Astrocyte of the spinal cord (primary cell): ENCODE measurements at regions not wholly inside any gene's neighbourhood (a gene's known extent, or its start where the extent isn't known, plus 50 kb on each side); places are given as distances from the start of the nearest gene placed in this dataset.

Experiments
- DNase-seq: peaks from one replicate; pipeline ENCODE4 v3.0.0; 2011; ENCODE audit warnings: low read depth, low spot score
- H3K4me3 ChIP-seq: 2 replicates; pipeline ENCODE4 v1.5.1; 2011; ENCODE audit warnings: low read depth, mild to moderate bottlenecking, low read length, moderate library complexity
- CTCF ChIP-seq: IDR thresholded peaks from 2 replicates; pipeline ENCODE4 v1.5.1; 2012; ENCODE audit warnings: low read depth, mild to moderate bottlenecking, low read length, inconsistent platforms
- in situ Hi-C: cut with HindIII; loops from 2 replicates; pipeline ENCODE4 v1.10.0; 2017; ENCODE audit warnings: low sequenced_read_pairs

- no peak overlapping the region for H3K4me3 ChIP-seq
- no peak for DNase-seq
- no peak for TF ChIP-seq CTCF
- in situ Hi-C loops, result no loop called here
Observed at GRCh38 chr3:180142041-180142440, 105.3 kb upstream of the PEX5L start.

GRCh38 chr3:180142472-180142871, 105.7 kb upstream of the PEX5L start:
- DNase-seq, result no peak
- no peak overlapping the region for H3K4me3 ChIP-seq
- in situ Hi-C loops, result no loop called here
- TF ChIP-seq CTCF, result no peak

GRCh38 chr3:180161770-180162169, 125.0 kb upstream of the PEX5L start:
- no peak for TF ChIP-seq CTCF
- in situ Hi-C loops, result no loop called here
- DNase-seq, result no peak
- H3K4me3 ChIP-seq, result no peak overlapping the region

- H3K4me3 ChIP-seq, result no peak overlapping the region
- no peak for DNase-seq
- TF ChIP-seq CTCF, result no peak
- in situ Hi-C loops, result no loop called here
Observed at GRCh38 chr3:180175572-180175971, 138.8 kb upstream of the PEX5L start.

- DNase-seq, result no peak
- no peak for TF ChIP-seq CTCF
- in situ Hi-C loops, result no loop called here
- H3K4me3 ChIP-seq, result no peak overlapping the region
Observed at GRCh38 chr3:180176059-180176458, 139.3 kb upstream of the PEX5L start.

- H3K4me3 ChIP-seq, result no peak overlapping the region
- DNase-seq, result no peak
- no peak for TF ChIP-seq CTCF
- in situ Hi-C loops, result no loop called here
Observed at GRCh38 chr3:180177255-180177654, 140.5 kb upstream of the PEX5L start.

- in situ Hi-C loops, result no loop called here
Observed at GRCh38 chr3:180179562-180179961, 142.8 kb upstream of the PEX5L start.

More at GRCh38 chr3:180179562-180179961, 142.8 kb upstream of the PEX5L start:
- TF ChIP-seq CTCF, result no peak
- DNase-seq, result no peak
- no peak overlapping the region for H3K4me3 ChIP-seq
